ENCODE measurements at regions not wholly inside any gene's neighbourhood (a gene's known extent, or its start where the extent isn't known, plus 50 kb on each side); places are given as distances from the start of the nearest gene placed in this dataset.
"Not testable (repeated sequence)": the region's sequence is repeated elsewhere in the genome, so short reads cannot be mapped to it uniquely, and the experiment has no call there.

GRCh38 chr14:82755923-82756322 is 1222.3 kb upstream of the SEL1L start:
- DNase-seq, result no peak

GRCh38 chr14:82757776-82758175 is 1224.1 kb upstream of the SEL1L start:
- DNase-seq, result no peak

- DNase-seq, result no peak
Observed at GRCh38 chr14:82759656-82760055, 1226.0 kb upstream of the SEL1L start.

GRCh38 chr14:82766123-82766522 is 1232.5 kb upstream of the SEL1L start:
- DNase-seq, result no peak

DNA sequence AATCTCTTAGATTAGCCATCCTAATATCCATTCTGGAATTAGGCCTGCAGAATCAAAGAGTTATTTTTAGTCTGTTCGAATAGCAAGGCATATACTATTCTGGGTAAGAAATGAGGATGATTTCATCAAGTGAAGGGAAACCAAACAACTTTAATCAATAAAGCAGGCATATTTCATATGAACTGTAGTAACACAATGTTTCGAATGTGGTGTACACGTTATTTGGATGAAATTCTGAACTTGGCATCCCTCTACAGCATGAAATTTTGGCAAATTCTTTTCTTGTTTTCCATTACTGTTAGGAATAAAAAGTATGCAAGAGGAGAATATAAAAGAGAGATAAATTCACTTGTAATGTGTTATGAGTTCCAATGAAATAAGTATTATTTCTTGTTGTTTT is 1233.3 kb upstream of the SEL1L start:
- DNase-seq, result no peak

DNA sequence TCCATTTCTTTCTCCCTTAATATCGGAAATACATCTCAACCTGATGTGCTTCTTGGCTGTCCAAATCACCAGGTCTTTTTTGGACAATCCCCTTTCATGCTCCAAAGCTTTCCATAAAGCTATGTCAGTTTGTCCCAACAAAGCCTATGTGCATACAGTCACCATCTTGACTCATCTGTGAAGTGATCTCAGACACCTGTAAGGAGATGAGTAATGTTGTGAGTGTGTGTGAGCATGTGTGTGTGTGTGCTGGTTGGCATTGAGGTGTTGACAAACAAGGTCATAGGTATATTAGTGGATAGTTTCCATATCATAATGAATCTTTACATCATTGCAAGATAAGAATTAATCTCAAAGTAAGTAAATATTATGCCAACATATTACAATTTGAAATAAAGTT is 1243.3 kb upstream of the SEL1L start:
- no peak for DNase-seq

DNA sequence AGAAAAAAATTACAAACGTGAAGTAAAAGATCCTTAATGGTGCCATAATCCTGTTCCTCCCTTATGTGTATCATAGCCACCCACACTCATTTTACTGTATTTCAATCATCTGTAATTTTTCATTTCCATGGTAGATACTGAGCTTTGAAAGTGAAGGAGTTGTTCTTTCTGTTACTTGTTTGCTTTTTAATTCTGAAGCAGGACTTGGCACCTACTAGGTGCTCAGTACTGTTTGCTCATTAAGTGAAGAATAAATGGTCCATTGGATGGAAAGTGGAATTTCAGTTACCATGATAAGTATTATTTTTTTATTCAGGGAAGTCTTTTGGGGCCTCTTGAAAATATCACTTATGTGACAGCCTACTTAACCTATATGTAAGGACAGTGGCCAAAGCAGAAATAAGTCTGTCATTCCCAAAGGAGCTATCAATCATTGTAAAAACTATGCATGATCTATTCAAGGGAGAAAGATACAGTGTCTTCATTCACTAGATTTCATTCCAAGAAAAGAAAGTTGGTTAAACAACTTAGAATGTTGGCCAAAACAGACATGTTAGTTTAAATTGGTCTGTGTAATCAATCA is 1244.4 kb upstream of the SEL1L start:
- DNase-seq, result no peak

DNA sequence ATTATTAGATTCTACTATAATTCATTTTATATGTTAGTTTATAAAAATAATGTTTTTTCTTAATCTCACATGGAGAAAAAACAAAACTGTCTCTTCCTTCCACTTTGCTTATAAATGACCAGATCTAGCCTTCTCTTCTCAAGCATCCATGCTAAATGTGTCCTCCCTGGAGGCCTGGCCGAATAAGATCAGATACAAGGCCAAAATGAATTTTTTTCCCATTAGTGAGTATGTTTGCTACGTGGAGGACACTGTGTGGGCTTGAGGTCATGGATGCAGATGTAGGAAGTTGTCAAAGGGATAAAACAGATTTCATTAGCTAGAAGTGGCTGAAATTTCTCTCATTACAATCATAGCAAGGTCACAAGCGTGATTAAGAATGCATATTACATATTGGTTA is 1244.9 kb upstream of the SEL1L start:
- DNase-seq, result no peak

GRCh38 chr14:82779301-82779700 is 1245.6 kb upstream of the SEL1L start:
- DNase-seq, result no peak

- DNase-seq, result no peak
Observed at GRCh38 chr14:82785756-82786482, 1252.3 kb upstream of the SEL1L start.

- DNase-seq, result no peak
Observed at GRCh38 chr14:82786483-82786880, 1252.8 kb upstream of the SEL1L start.

DNA sequence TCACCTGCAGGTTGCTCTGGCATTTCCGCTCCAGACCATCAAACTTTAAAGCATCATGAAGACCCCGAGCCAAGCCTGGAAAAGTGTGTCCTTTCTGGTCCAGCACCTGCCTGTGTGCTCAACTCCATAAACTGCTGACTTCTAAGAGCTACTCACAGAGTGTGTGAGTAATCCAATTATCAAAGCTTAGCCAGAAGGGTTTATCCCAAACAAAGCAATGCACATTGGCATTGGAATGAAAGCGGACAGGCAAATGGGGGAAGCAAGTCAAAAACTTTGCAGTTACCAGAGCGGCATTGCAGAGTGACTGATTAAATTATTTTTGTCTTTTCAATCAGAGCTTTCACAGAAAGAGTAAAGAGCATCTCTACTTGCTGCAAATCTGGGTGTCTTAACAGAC is 1262.4 kb upstream of the SEL1L start:
- DNase-seq, result no peak

DNA sequence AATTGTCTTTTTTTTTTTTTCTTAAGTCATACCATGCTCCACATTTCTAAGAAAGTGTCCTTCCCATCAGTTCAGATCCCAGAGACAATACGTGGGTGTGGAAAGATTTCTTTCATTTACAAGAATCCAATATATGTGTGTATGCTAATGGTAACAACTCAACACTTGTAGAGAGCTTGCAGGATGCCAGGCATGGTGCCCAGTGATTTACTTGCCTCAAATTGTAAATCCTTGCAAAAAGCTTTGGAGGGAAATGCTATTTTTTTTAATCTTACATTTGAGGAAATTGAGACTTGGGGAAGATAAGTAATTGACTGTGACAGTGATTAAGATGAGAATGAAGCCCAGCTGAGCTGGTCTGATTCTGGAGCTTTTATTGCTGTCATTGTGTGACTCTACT is 1264.6 kb upstream of the SEL1L start:
- no peak for DNase-seq

- DNase-seq, result no peak
Observed at GRCh38 chr14:82805892-82806825, 1272.5 kb upstream of the SEL1L start.

GRCh38 chr14:82811246-82811645 is 1277.6 kb upstream of the SEL1L start:
- no peak for DNase-seq

- DNase-seq, result not testable (repeated sequence)
Observed at GRCh38 chr14:82814339-82814738, 1280.7 kb upstream of the SEL1L start.

DNA sequence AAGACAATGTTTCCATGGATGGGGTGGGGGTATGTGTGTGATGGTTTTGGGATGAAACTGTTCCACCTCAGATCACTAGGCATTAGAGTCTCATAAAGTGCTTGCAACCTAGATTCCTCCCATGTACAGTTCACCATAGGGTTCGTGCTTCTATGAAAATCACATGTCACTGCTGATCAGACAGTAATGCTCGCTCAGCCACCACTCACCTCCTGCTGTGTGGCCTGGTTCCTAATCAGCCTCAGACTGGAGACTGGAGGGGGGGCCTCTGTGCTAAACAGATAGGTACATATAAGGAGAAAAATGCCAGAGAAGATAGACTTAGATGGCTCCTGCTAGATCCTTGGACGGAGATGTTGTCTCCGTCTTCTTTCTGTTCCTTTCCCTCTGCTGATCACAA is 1296.9 kb upstream of the SEL1L start:
- no peak for DNase-seq

GRCh38 chr14:82836256-82836950 is 1302.8 kb upstream of the SEL1L start:
- no peak for DNase-seq

GRCh38 chr14:82837611-82838140 is 1304.0 kb upstream of the SEL1L start:
- DNase-seq, result no peak

DNA sequence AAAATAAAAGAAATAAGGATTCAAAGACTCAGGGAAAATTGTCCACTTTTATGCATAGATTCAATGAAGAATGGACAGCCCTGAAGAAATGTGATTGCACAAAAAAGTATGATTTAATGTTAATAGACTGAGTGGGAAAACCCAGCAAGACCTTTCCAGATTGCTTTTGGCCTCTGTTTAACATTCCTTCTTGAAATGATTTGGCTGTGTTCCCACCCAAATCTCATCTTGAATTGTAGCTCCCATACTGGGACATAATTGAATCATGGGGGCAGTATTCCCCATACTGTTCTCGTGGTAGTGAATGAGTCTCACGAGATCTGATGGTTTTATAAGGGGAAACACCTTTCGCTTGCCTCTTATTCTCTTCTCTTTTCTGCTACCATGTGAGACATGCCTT is 1316.9 kb upstream of the SEL1L start:
- peak; percentile 6 for DNase-seq

DNA sequence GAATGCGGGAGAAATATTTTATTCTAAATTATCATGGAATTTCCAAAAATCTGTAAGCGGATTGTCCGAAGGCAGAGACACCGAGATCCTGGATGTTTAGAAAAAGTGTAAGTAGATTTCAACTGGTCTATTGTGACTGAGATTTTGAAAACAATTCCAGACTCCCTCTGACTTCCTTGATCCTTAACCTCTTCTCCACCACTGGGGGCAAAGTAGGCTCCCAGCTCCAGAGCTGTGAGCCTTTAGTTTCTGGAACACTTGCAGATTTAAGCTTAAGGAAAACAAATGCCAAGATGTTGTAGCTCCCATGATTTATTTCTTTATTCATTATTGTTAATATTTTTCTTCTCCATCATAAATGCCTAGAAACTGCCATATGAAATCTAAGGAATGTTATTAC is 1320.5 kb upstream of the SEL1L start:
- no peak for DNase-seq

- no peak for DNase-seq
Observed at GRCh38 chr14:82854901-82855300, 1321.2 kb upstream of the SEL1L start.

Measured in fibroblast of skin of back (primary cell).